K562 (cell line): ENCODE measurements at regions not wholly inside any gene's neighbourhood (a gene's known extent, or its start where the extent isn't known, plus 50 kb on each side); places are given as distances from the start of the nearest gene placed in this dataset.

ENCODE experiments used
- ATAC-seq: fragments of 200-7000 bp; cut with Tn5 transposase; 3 replicates; pipeline ENCODE4 v1.9.1; 2020; ENCODE audit warnings: moderate library complexity
- BruUV-seq: library from RNA; stranded (reverse); fragments of 400-500 nt; replicated peaks from 2 replicates; lab custom pipeline; 2021; lab: Mats Ljungman, UMichigan
- CTCF ChIA-PET: fragments of 300-600 bp; formaldehyde crosslinking; extraction: SDS; loops from one replicate; lab custom pipeline; 2021; ENCODE audit warnings: low intra/inter-chr PET ratio; lab: Yijun Ruan, JAX
- POLR2A ChIA-PET: fragments of 300-600, 350-650 bp; sonication (Branson Sonifier 250); formaldehyde crosslinking; extraction: SDS; loops from one replicate; lab custom pipeline; 2021; ENCODE audit warnings: antibody characterized with exemption, inconsistent platforms; lab: Yijun Ruan, JAX
- DNase-seq, 4 experiments: peaks; one replicate each; pipeline versions ENCODE4 v3.0.0 to v3.0.0-alpha.2; 2011 to 2018; ENCODE audit warnings: low spot score in 3 of 4, mixed read lengths in 3 of 4; ENCODE audit errors: extremely low read depth in 1 of 4
- FAIRE-seq: peaks from 2 replicates; lab custom pipeline; 2011; peaks lifted over from hg19 to GRCh38; lab: Jason Lieb, UNC
- H2AFZ ChIP-seq: 2 replicates; pipeline ENCODE4 v1.6.0; 2011; ENCODE audit warnings: low read depth, low read length, control low read depth, inconsistent platforms
- H3K27ac ChIP-seq: fragments of 200-600 bp; 3 replicates; pipeline ENCODE4 v1.8.0; 2011; ENCODE audit warnings: low read depth, mild to moderate bottlenecking, control low read depth, inconsistent platforms, low read length, moderate library complexity, mixed read lengths; ENCODE audit errors: extremely low read depth
- H3K27me3 ChIP-seq, 2 experiments: fragments of 300-600 bp in 1 of 2; 2 replicates in 1 of 2; 3 replicates in 1 of 2; pipeline versions ENCODE4 v1.6.0 to v1.8.0; 2011; ENCODE audit warnings: inconsistent platforms in 2 of 2, low read length in 2 of 2, mild to moderate bottlenecking in 1 of 2, mixed read lengths in 1 of 2, moderate library complexity in 1 of 2; ENCODE audit not compliant: control insufficient read depth in 2 of 2, insufficient read depth in 2 of 2
- H3K36me3 ChIP-seq: fragments of 300-600 bp; 3 replicates; pipeline ENCODE4 v1.8.0; 2011; ENCODE audit warnings: mild to moderate bottlenecking, low read length, inconsistent platforms; ENCODE audit not compliant: control insufficient read depth, insufficient read depth
- H3K4me1 ChIP-seq, 2 experiments: fragments of 200-600 bp in 1 of 2; replicated peaks in 1 of 2; 2 replicates in 1 of 2; 3 replicates in 1 of 2; pipeline versions ENCODE4 v1.5.1 to v1.8.0; 2011; ENCODE audit warnings: inconsistent platforms in 2 of 2, low read length in 2 of 2, mild to moderate bottlenecking in 1 of 2, mixed read lengths in 1 of 2, moderate library complexity in 1 of 2; ENCODE audit not compliant: control insufficient read depth in 2 of 2, insufficient read depth in 2 of 2
- H3K4me2 ChIP-seq: 2 replicates; pipeline ENCODE4 v1.6.1; 2011; ENCODE audit warnings: low read length, control low read depth, inconsistent platforms, mixed read lengths; ENCODE audit not compliant: insufficient read depth
- H3K4me3 ChIP-seq: fragments of 200-600 bp; sonication (generic), shearing (Covaris generic); 2 replicates; pipeline ENCODE4 v1.5.1; 2016; ENCODE audit warnings: control low read depth, inconsistent platforms
- H3K79me2 ChIP-seq: fragments of 200-600 bp; 3 replicates; pipeline ENCODE4 v1.8.0; 2011; ENCODE audit warnings: low read length, inconsistent platforms; ENCODE audit not compliant: control insufficient read depth, insufficient read depth
- H3K9ac ChIP-seq, 2 experiments: 2 replicates each; pipeline versions ENCODE4 v1.6.0 to v1.6.1; 2011; ENCODE audit warnings: low read depth in 2 of 2, low read length in 2 of 2, control low read depth in 1 of 2, inconsistent platforms in 1 of 2, mild to moderate bottlenecking in 1 of 2, mixed read lengths in 1 of 2; ENCODE audit not compliant: insufficient read depth in 1 of 2
- H3K9me1 ChIP-seq: one replicate; pipeline ENCODE4 v1.6.0; 2011; ENCODE audit warnings: inconsistent platforms, mild to moderate bottlenecking, low read length, moderate library complexity; ENCODE audit not compliant: control insufficient read depth, insufficient read depth
- H3K9me3 ChIP-seq: replicated peaks from 2 replicates; pipeline ENCODE4 v1.5.1; 2011; ENCODE audit warnings: low read depth, low read length, inconsistent platforms; ENCODE audit not compliant: control insufficient read depth, insufficient read depth
- H4K20me1 ChIP-seq: replicated peaks from 2 replicates; pipeline ENCODE4 v1.6.1; 2011; ENCODE audit warnings: low read length, inconsistent platforms, mixed read lengths; ENCODE audit not compliant: control insufficient read depth, insufficient read depth
- FOXK1 ChIP-seq: sonication (generic); formaldehyde crosslinking; IDR thresholded peaks from 2 replicates; pipeline ENCODE4 v1.8.0; 2022; ENCODE audit warnings: missing genetic modification reagents, mild to moderate bottlenecking, borderline replicate concordance
- HSF4 ChIP-seq: fragments of 250-450 bp; sonication (Bioruptor Pico); IDR thresholded peaks from 2 replicates; pipeline ENCODE4 v2.1.2; 2022; ENCODE audit warnings: mild to moderate bottlenecking, moderate library complexity, borderline replicate concordance
- MXI1 ChIP-seq: IDR thresholded peaks from 2 replicates; pipeline ENCODE4 v1.6.1; 2011; ENCODE audit warnings: low read depth, mild to moderate bottlenecking, improper control_type of control experiment, low read length
- REST ChIP-seq, 2 experiments: fragments of 450-650 bp; formaldehyde crosslinking in 1 of 2; IDR thresholded peaks; 2 replicates each; pipeline versions ENCODE4 v1.4.0 to v1.6.1; 2014 to 2020; ENCODE audit warnings: mild to moderate bottlenecking in 2 of 2, borderline replicate concordance in 1 of 2, low read depth in 1 of 2
- RFX1 ChIP-seq: fragments of 450-650 bp; IDR thresholded peaks from 2 replicates; pipeline ENCODE4 v1.6.1; 2016; ENCODE audit warnings: mild to moderate bottlenecking, moderate library complexity
- ZBED1 ChIP-seq: IDR thresholded peaks from 2 replicates; pipeline ENCODE4 v1.6.1; 2014
- ZBTB43 ChIP-seq: sonication (generic); formaldehyde crosslinking; IDR thresholded peaks from 2 replicates; pipeline ENCODE4 v1.8.0; 2023; ENCODE audit warnings: mild to moderate bottlenecking, missing genetic modification reagents
- ZKSCAN8 ChIP-seq: fragments of 200-800 bp; sonication (Bioruptor generic); IDR thresholded peaks from 2 replicates; pipeline ENCODE4 v1.6.1; 2016; ENCODE audit warnings: missing genetic modification characterization, missing compliant biosample characterization
- ZNF146 ChIP-seq: IDR thresholded peaks from one replicate; pipeline ENCODE4 v1.6.1; 2018; ENCODE audit warnings: missing compliant biosample characterization; ENCODE audit not compliant: unreplicated experiment
- ZNF431 ChIP-seq: sonication (generic); formaldehyde crosslinking; IDR thresholded peaks from 2 replicates; pipeline ENCODE4 v1.8.0; 2022; ENCODE audit warnings: mild to moderate bottlenecking, missing genetic modification reagents
- ZNF511 ChIP-seq: sonication (generic); formaldehyde crosslinking; IDR thresholded peaks from 2 replicates; pipeline ENCODE4 v1.8.0; 2022; ENCODE audit warnings: mild to moderate bottlenecking, missing genetic modification reagents
- ZNF57 ChIP-seq: fragments of 450-650 bp; formaldehyde crosslinking; IDR thresholded peaks from 2 replicates; pipeline ENCODE4 v1.4.0; 2020; ENCODE audit warnings: mild to moderate bottlenecking, moderate library complexity
- whole genome bisulfite sequencing: fragments of 100-300 bp; shearing (Covaris generic); methylation state at CpG from one replicate; pipeline ENCODE4 v1.1.6; 2016; ENCODE audit warnings: low coverage, mixed read lengths; ENCODE audit not compliant: insufficient coverage; ENCODE audit errors: missing lambda C conversion rate; 5-methylcytosine and 5-hydroxymethylcytosine counted together
- in situ Hi-C: fragments of 300-500 bp; cut with MboI; formaldehyde crosslinking; loops from 4 replicates; pipeline ENCODE4 v1.15.0; 2018; ENCODE audit warnings: inconsistent platforms, mixed read lengths
- intact Hi-C: fragments of 100-400 bp; cut with micrococcal nuclease; formaldehyde crosslinking; loops from 2 replicates; pipeline ENCODE4 v1.14.2; 2022

DNA sequence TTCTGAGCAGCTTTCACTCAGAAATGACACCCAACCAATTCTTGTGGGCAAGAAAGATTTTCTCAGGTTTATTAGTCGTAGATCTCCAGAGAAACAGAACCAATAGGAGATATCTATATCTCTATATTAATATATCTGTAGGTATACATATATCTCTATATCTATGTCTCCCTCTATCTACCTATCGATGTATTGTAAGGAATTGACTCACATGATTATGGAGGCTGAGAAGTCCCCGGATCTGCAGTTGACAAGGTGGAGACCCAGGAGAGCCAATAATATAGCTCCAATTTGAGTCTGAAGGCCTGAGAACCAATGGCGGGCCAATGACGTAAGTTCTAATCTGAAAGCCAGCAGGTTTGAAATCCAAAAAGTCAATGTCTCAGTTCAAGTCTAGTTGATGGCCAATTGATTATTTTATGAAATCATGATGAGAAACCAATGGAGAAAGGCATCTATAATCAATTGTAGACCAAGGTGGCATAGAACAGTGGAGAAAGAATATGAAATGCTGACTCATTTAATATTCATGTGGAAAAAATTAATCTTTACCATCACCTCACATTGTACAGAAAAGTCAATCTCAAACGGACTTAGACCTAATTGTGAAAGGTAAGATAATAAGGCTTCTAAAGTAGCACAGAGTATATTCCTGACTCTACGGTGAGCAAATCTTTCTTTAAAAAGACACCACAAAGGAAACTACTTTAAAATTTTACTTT lies 65.6 kb upstream of the CHRNA7 start (continued):
- TF ChIP-seq ZNF57 (CRISPR knock-in tag): no peak
- no peak for TF ChIP-seq FOXK1
- no peak for TF ChIP-seq ZNF146
- TF ChIP-seq HSF4: no peak
- no peak for TF ChIP-seq ZBTB43 (CRISPR knock-in tag)

DNA sequence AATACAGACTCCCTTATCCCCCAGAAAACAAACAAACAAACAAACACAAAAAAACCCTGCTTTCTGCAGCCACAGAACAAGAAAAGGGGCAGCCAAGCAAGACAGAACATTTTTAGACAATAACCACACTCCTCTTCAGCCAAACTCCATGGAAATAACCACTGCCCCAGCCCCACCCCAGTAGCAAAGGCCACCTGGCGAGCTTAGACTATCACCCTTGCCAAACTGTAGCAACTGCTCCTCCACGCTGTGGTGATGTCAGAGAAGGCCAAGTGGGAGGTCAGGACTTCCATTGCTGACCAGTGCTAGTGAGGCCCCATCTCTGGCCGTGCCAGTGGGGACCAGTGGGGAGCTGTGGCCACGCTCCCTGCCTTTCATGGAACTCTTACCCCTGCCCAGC lies 60.3 kb upstream of the CHRNA7 start:
- Histone ChIP-seq H3K9me3 (no peaks in the 10 kb centered on the region), H3K4me2 (no peak overlapping the region), H4K20me1 (no peaks in the 10 kb centered on the region), H3K79me2 (no peaks in the 10 kb centered on the region), H3K9ac (no peak overlapping the region), H3K36me3 (no peaks in the 10 kb centered on the region), H3K27ac (no peak overlapping the region), H3K4me1 (no peaks in the 10 kb centered on the region), H3K4me3 (no peak overlapping the region), H3K9me1 (no peaks in the 10 kb centered on the region), H2AFZ (no peak overlapping the region), H3K27me3 (peaks cover 0 to 4% of the 10 kb centered on the region in 2 experiments; a peak in 1 of 5 replicates)
- WGBS: 0% methylated on average over 3 of the region's 4 CpGs
- ATAC-seq: no peak
- no TSS peak for BruUV-seq
- intact Hi-C loops: loop anchor here (10.0 kb wide), 1 partner anchor 535 kb away; no protein-coding TSS in a partner anchor
- no peak for DNase-seq
- CTCF ChIA-PET: no interaction called here
- FAIRE-seq: no peak
- POLR2A ChIA-PET: no interaction called here
- in situ Hi-C loops: no loop called here
- TF ChIP-seq ZNF511 (no peak), ZBED1 (no peak), MXI1 (no peak), REST (IDR thresholded peaks at IDR 0.05; ENCODE audit: borderline replicate concordance) (no peak), REST (CRISPR knock-in tag; IDR thresholded peaks at IDR 0.05; ENCODE audit: low read depth) (no peak), RFX1 (no peak), ZKSCAN8 (CRISPR knock-in tag) (no peak), ZNF431 (CRISPR knock-in tag) (no peak)
